H1 (cell line): ENCODE measurements at regions not wholly inside any gene's neighbourhood (a gene's known extent, or its start where the extent isn't known, plus 50 kb on each side); places are given as distances from the start of the nearest gene placed in this dataset.

Experiments used
- CREB1 ChIP-seq: IDR thresholded peaks from 2 replicates; pipeline ENCODE4 v1.6.1; 2012; ENCODE audit warnings: inconsistent platforms
- JUND ChIP-seq: IDR thresholded peaks from 2 replicates; pipeline ENCODE4 v1.6.1; 2011; ENCODE audit warnings: mild to moderate bottlenecking, improper control_type of control experiment, low read length
- MAFK ChIP-seq: IDR thresholded peaks from 2 replicates; pipeline ENCODE4 v1.6.1; 2012; ENCODE audit warnings: low read depth, mild to moderate bottlenecking, improper control_type of control experiment, low read length
- POLR2A ChIP-seq, 2 experiments: IDR thresholded peaks; 1 replicate in 1 of 2; 2 replicates in 1 of 2; pipeline ENCODE4 v1.6.1; 2011; ENCODE audit warnings: low read depth in 2 of 2, low read length in 2 of 2, mild to moderate bottlenecking in 2 of 2; ENCODE audit errors: control extremely low read depth in 1 of 2
- POLR2AphosphoS5 ChIP-seq: IDR thresholded peaks from 2 replicates; pipeline ENCODE4 v1.6.1; 2011; ENCODE audit warnings: low read depth, low read length
- POU5F1 ChIP-seq: IDR thresholded peaks from 2 replicates; pipeline ENCODE4 v1.6.1; 2011; ENCODE audit warnings: low read depth, mild to moderate bottlenecking, low read length, moderate library complexity
- RXRA ChIP-seq: IDR thresholded peaks from 2 replicates; pipeline ENCODE4 v1.6.1; 2011; ENCODE audit warnings: low read depth, mild to moderate bottlenecking, low read length, moderate library complexity; ENCODE audit not compliant: insufficient read depth
- SP1 ChIP-seq: IDR thresholded peaks from 2 replicates; pipeline ENCODE4 v1.6.1; 2011; ENCODE audit warnings: low read depth, low read length
- TAF1 ChIP-seq: IDR thresholded peaks from 2 replicates; pipeline ENCODE4 v1.6.1; 2011; ENCODE audit warnings: mild to moderate bottlenecking, low read depth, low read length
- TBP ChIP-seq: IDR thresholded peaks from 2 replicates; pipeline ENCODE4 v1.6.1; 2011; ENCODE audit warnings: low read depth, low read length, improper control_type of control experiment
- TF ChIP-seq, protein P1 (sequence below), 3 experiments: IDR thresholded peaks; 1 replicate in 2 of 3; 2 replicates in 1 of 3; pipeline versions ENCODE4 v1.5.1 to v1.6.1; 2011; ENCODE audit warnings: low read length in 3 of 3, mild to moderate bottlenecking in 3 of 3, inconsistent platforms in 2 of 3, low read depth in 1 of 3, moderate library complexity in 1 of 3; ENCODE audit not compliant: insufficient read depth in 1 of 3; ENCODE audit errors: control extremely low read depth in 1 of 3
- TF ChIP-seq, protein P2 (sequence below): IDR thresholded peaks from 2 replicates; pipeline ENCODE4 v1.6.1; 2012; ENCODE audit warnings: inconsistent platforms

DNA sequence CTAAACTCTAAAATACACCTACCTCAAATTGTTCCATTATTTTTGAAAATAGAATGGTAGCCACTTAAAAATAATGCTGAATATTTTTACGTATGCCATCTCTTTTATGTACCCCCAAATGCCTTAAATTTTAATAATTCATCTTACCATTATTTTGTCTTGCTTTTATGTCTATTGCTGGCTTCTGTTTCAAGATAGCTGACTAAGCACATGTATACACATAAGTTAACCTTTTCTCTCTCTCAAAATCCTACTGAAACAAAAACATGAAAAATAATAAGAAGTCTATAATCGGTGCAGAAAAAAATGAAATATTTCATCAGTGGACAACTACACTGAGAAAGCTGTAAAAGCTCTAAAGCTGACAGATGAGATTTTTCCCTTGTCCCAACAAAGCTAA is 652.0 kb upstream of the ZNF608 start:
- TF ChIP-seq, protein P1, sequence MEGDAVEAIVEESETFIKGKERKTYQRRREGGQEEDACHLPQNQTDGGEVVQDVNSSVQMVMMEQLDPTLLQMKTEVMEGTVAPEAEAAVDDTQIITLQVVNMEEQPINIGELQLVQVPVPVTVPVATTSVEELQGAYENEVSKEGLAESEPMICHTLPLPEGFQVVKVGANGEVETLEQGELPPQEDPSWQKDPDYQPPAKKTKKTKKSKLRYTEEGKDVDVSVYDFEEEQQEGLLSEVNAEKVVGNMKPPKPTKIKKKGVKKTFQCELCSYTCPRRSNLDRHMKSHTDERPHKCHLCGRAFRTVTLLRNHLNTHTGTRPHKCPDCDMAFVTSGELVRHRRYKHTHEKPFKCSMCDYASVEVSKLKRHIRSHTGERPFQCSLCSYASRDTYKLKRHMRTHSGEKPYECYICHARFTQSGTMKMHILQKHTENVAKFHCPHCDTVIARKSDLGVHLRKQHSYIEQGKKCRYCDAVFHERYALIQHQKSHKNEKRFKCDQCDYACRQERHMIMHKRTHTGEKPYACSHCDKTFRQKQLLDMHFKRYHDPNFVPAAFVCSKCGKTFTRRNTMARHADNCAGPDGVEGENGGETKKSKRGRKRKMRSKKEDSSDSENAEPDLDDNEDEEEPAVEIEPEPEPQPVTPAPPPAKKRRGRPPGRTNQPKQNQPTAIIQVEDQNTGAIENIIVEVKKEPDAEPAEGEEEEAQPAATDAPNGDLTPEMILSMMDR (IDR thresholded peaks at IDR 0.05; ENCODE audit: control extremely low read depth in 1 of 3, insufficient read depth in 1 of 3, low read depth in 1 of 3, low read length in 3 of 3): no peak
- TF ChIP-seq CREB1: no peak
- no peak for TF ChIP-seq POLR2A (IDR thresholded peaks at IDR 0.05; ENCODE audit: control extremely low read depth in 1 of 2, low read depth in 2 of 2, low read length in 2 of 2)
- no peak for TF ChIP-seq JUND
- no peak for TF ChIP-seq MAFK
- TF ChIP-seq TBP: no peak
- TF ChIP-seq, protein P2, sequence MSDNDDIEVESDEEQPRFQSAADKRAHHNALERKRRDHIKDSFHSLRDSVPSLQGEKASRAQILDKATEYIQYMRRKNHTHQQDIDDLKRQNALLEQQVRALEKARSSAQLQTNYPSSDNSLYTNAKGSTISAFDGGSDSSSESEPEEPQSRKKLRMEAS: no peak
- TF ChIP-seq TAF1: no peak
- TF ChIP-seq SP1: no peak
- TF ChIP-seq RXRA: no peak
- no peak for TF ChIP-seq POU5F1
- TF ChIP-seq POLR2AphosphoS5: no peak
